ENCODE measurements at regions not wholly inside any gene's neighbourhood (a gene's known extent, or its start where the extent isn't known, plus 50 kb on each side); places are given as distances from the start of the nearest gene placed in this dataset.

DNA sequence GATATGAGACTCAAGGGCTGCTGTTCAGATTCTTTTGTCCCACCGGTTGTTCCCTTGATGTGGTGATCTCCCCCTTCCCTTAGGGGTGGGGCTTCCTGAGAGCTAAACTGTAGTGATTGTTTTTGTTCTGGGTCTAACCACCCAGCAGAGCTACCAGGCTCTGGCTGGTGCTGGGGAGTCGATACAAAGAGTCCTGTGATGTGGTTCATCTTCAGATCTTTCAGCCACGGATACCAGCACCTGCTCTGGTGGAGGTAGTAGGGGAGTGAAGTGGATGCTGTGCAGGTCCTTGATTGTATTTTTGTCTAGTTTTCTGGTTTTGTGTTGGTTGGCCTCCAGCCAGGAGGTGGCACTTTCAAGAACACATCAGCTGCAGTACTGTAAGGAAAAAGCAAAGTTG is 801.6 kb downstream of the EPHA7 start:
- Histone ChIP-seq H3K36me3 (ENCODE audit: control insufficient read depth in 2 of 2, insufficient read depth in 2 of 2, low read length in 1 of 2) (no peaks in the 10 kb centered on the region), H3K79me2 (ENCODE audit: control insufficient read depth, insufficient read depth, low read length) (no peaks in the 10 kb centered on the region), H4K20me1 (ENCODE audit: control insufficient read depth, insufficient read depth) (no peaks in the 10 kb centered on the region), H3K27me3 (replicated peaks in 1 of 2; ENCODE audit: control insufficient read depth in 2 of 2, insufficient read depth in 2 of 2, low read length in 1 of 2) (no peaks in the 10 kb centered on the region), H3K4me3 (no peak overlapping the region), H3K9ac (ENCODE audit: control insufficient read depth, insufficient read depth, low read length) (no peak overlapping the region), H3K4me1 (ENCODE audit: control insufficient read depth, insufficient read depth, low read length) (no peaks in the 10 kb centered on the region), H2AFZ (ENCODE audit: control insufficient read depth, low read depth, low read length) (no peak overlapping the region), H3K4me2 (ENCODE audit: control insufficient read depth, insufficient read depth) (no peak overlapping the region), H3K27ac (ENCODE audit: control insufficient read depth, insufficient read depth) (no peak overlapping the region), H3K9me3 (replicated peaks; ENCODE audit: control insufficient read depth, insufficient read depth, low read length) (no peaks in the 10 kb centered on the region)
- no peak for TF ChIP-seq PBX3 (IDR thresholded peaks at IDR 0.05; ENCODE audit: insufficient replicate concordance, low read depth, low read length)
- TF ChIP-seq MTA2 (IDR thresholded peaks at IDR 0.05; ENCODE audit: low read depth): no peak
- TF ChIP-seq, protein P1, sequence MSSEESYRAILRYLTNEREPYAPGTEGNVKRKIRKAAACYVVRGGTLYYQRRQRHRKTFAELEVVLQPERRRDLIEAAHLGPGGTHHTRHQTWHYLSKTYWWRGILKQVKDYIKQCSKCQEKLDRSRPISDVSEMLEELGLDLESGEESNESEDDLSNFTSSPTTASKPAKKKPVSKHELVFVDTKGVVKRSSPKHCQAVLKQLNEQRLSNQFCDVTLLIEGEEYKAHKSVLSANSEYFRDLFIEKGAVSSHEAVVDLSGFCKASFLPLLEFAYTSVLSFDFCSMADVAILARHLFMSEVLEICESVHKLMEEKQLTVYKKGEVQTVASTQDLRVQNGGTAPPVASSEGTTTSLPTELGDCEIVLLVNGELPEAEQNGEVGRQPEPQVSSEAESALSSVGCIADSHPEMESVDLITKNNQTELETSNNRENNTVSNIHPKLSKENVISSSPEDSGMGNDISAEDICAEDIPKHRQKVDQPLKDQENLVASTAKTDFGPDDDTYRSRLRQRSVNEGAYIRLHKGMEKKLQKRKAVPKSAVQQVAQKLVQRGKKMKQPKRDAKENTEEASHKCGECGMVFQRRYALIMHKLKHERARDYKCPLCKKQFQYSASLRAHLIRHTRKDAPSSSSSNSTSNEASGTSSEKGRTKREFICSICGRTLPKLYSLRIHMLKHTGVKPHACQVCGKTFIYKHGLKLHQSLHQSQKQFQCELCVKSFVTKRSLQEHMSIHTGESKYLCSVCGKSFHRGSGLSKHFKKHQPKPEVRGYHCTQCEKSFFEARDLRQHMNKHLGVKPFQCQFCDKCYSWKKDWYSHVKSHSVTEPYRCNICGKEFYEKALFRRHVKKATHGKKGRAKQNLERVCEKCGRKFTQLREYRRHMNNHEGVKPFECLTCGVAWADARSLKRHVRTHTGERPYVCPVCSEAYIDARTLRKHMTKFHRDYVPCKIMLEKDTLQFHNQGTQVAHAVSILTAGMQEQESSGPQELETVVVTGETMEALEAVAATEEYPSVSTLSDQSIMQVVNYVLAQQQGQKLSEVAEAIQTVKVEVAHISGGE (CRISPR knock-in tag; IDR thresholded peaks at IDR 0.05): no peak
- TF ChIP-seq NRF1 (conservative IDR thresholded peaks at IDR 0.05; ENCODE audit: low read depth, low read length): no peak
- TF ChIP-seq ZNF384 (IDR thresholded peaks at IDR 0.05; ENCODE audit: borderline replicate concordance, low read depth, low read length): no peak
- no peak for TF ChIP-seq MLLT1 (IDR thresholded peaks at IDR 0.05)
- no peak for TF ChIP-seq SMAD1 (IDR thresholded peaks at IDR 0.05; ENCODE audit: low read depth, partially characterized antibody)
- TF ChIP-seq ETV6 (conservative IDR thresholded peaks at IDR 0.05 in 1 of 2, IDR thresholded peaks at IDR 0.05 in 1 of 2; ENCODE audit: borderline replicate concordance in 1 of 2, low read depth in 1 of 2): no peak
- TF ChIP-seq ZZZ3 (IDR thresholded peaks at IDR 0.05; ENCODE audit: control insufficient read depth, insufficient read length, low read depth): no peak
- BruUV-seq (replicated peaks): no TSS peak
- DNase-seq (ENCODE audit: low read depth, low spot score) (no peak), ATAC-seq (no peak), FAIRE-seq (no peak)
- CTCF ChIA-PET: no interaction called here
- intact Hi-C loops (cut with micrococcal nuclease; ENCODE audit: unreplicated experiment) (no loop called here), in situ Hi-C loops (cut with MboI) (no loop called here)
- RAD21 ChIA-PET (ENCODE audit: unreplicated experiment): no interaction called here
- SMC1A ChIA-PET (ENCODE audit: uncharacterized antibody, unreplicated experiment): interaction anchor here (0.6 kb wide), 1 partner anchor 45 kb away, joined by 3 read pairs; no protein-coding TSS in a partner anchor
- POLR2A ChIA-PET: no interaction called here
- WGBS (ENCODE audit: insufficient coverage, insufficient replicate concordance, low lambda C conversion rate, missing lambda C conversion rate): 27% methylated on average over 3 of the region's 3 CpGs

Measured in GM12878 (cell line).